Thyroid gland (tissue), 4 donors: ENCODE measurements at regions not wholly inside any gene's neighbourhood (a gene's known extent, or its start where the extent isn't known, plus 50 kb on each side); places are given as distances from the start of the nearest gene placed in this dataset.

ENCODE experiments used
- POLR2A ChIP-seq, 2 donors: fragments of 450-650 bp; IDR thresholded peaks; one replicate each; pipeline ENCODE4 v1.6.1; 2017; ENCODE audit warnings: antibody characterized with exemption in 2 of 2, mild to moderate bottlenecking in 2 of 2, moderate library complexity in 1 of 2
- TF ChIP-seq, protein P1 (sequence below), 6 experiments: fragments of 200-600 bp in 3 of 6; fragments of 450-650 bp in 3 of 6; sonication (generic) in 3 of 6; IDR thresholded peaks; one replicate each; pipeline ENCODE4 v1.5.1; 2016 to 2019; ENCODE audit warnings: antibody characterized with exemption in 6 of 6, mild to moderate bottlenecking in 2 of 6, inconsistent platforms in 1 of 6, moderate library complexity in 1 of 6

- TF ChIP-seq, protein P1, sequence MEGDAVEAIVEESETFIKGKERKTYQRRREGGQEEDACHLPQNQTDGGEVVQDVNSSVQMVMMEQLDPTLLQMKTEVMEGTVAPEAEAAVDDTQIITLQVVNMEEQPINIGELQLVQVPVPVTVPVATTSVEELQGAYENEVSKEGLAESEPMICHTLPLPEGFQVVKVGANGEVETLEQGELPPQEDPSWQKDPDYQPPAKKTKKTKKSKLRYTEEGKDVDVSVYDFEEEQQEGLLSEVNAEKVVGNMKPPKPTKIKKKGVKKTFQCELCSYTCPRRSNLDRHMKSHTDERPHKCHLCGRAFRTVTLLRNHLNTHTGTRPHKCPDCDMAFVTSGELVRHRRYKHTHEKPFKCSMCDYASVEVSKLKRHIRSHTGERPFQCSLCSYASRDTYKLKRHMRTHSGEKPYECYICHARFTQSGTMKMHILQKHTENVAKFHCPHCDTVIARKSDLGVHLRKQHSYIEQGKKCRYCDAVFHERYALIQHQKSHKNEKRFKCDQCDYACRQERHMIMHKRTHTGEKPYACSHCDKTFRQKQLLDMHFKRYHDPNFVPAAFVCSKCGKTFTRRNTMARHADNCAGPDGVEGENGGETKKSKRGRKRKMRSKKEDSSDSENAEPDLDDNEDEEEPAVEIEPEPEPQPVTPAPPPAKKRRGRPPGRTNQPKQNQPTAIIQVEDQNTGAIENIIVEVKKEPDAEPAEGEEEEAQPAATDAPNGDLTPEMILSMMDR (IDR thresholded peaks at IDR 0.05), result no peak
- TF ChIP-seq POLR2A (IDR thresholded peaks at IDR 0.05), result no peak
These were observed 124.8 kb upstream of the LINC00305 start for GRCh38 chr18:64273724-64274123.
